ENCODE measurements at regions not wholly inside any gene's neighbourhood (a gene's known extent, or its start where the extent isn't known, plus 50 kb on each side); places are given as distances from the start of the nearest gene placed in this dataset.
A peak's percentile ranks its signal among the peaks of the same experiment; 100 is the strongest.

DNA sequence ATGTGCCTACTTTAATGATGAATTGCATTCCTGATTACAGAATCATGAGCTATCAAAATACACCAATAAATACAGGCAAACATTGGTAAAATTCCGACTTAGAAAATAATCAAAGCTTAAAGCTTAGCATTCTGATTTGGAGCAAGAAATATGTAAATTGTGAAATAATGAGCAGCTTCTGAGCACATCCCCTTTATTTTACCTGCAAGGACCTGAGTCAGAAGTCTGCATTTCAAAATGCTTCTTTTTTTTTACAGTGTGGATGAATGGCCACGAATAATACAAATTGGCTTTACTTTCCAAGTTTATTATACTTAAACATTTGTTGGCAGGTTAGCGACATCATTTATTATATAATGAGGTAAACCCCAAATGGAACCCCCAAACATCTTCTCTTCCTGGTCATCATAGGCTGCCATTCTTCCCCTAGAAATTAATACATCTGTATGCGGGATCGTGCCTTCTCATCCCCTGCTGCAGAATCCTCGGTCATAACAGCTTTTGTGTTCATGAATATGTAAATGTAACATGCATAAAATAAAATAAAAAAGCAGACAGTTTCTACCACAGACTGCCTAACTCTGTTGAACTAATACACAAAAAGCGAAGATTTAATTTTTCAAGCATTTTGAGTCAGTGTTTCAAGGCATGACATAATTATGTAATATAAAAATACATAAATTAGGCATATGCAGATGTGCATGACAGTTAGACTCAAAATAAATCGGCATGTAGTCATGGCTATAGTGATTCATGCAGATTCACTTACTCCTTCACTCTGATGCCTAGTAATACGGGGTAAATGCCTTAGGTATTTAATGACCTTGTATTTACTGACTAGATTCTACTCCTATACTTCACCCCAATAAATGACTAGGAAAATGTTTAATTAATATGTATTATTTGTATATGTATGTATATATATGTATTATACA is 339.7 kb downstream of the USP25 start:
- DNase-seq (ENCODE audit: low read depth in 1 of 2, low spot score in 1 of 2): no peak
- no peak for TF ChIP-seq JUND (IDR thresholded peaks at IDR 0.05; ENCODE audit: low read depth)
- in situ Hi-C loops (cut with HindIII; ENCODE audit: low pct_unique_long_range_greater_than_20kb, low sequenced_read_pairs): no loop called here

DNA sequence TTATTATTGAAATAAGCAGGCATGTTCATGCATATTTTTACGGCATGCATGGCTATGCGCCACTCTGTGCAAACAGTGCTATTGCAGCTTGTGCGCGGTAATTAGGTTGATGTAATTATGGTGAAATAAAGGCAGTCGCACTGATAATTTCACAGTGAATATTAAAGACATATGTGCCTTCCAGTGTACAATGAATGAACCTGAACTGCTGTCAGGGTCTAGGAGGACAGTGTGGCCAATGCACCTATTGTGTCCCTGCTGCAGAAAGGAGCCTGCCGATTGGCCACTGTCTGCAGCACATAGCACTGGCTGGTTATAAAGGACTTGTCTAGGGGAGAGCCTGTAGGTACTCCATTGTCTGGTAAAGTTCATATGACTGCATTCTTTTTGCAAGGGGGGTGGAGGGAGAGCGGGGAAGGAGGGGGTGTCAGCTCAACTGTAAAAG is 340.4 kb downstream of the USP25 start:
- in situ Hi-C loops (cut with HindIII; ENCODE audit: low pct_unique_long_range_greater_than_20kb, low sequenced_read_pairs): no loop called here
- TF ChIP-seq JUND (IDR thresholded peaks at IDR 0.05; ENCODE audit: low read depth): no peak
- DNase-seq (ENCODE audit: low read depth in 1 of 2, low spot score in 1 of 2): peak; percentile 24 to 69

GRCh38 chr21:16071092-16071491 is 341.3 kb downstream of the USP25 start:
- in situ Hi-C loops (cut with HindIII; ENCODE audit: low pct_unique_long_range_greater_than_20kb, low sequenced_read_pairs): no loop called here
- DNase-seq (ENCODE audit: low read depth in 1 of 2, low spot score in 1 of 2): peak in 1 of 2 experiments; percentile 65
- no peak for TF ChIP-seq JUND (IDR thresholded peaks at IDR 0.05; ENCODE audit: low read depth)

GRCh38 chr21:16071761-16072160 is 342.0 kb downstream of the USP25 start:
- no peak for TF ChIP-seq JUND (IDR thresholded peaks at IDR 0.05; ENCODE audit: low read depth)
- DNase-seq (ENCODE audit: low read depth in 1 of 2, low spot score in 1 of 2): no peak
- in situ Hi-C loops (cut with HindIII; ENCODE audit: low pct_unique_long_range_greater_than_20kb, low sequenced_read_pairs): no loop called here

DNA sequence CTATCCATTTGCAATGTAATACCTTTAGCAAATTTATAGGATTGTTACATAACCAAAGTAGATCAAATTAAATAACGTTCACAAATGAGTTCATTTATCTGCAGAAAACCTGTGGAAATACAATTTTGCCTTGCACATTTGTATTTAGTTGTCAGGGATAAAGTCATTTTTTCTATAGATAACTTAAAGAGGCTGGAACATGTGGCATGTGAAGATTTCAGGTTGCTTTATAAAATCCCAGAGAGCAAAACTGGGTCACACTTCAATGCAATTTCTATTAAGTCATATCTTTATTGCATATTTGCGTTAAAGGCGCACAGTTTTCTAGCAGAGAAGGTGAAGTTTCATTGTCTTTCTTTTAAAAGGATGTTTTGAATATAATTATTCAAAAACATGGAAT is 342.4 kb downstream of the USP25 start:
- DNase-seq (ENCODE audit: low read depth in 1 of 2, low spot score in 1 of 2): no peak
- no peak for TF ChIP-seq JUND (IDR thresholded peaks at IDR 0.05; ENCODE audit: low read depth)
- in situ Hi-C loops (cut with HindIII; ENCODE audit: low pct_unique_long_range_greater_than_20kb, low sequenced_read_pairs): no loop called here

- no peak for TF ChIP-seq JUND (IDR thresholded peaks at IDR 0.05; ENCODE audit: low read depth)
- in situ Hi-C loops (cut with HindIII; ENCODE audit: low pct_unique_long_range_greater_than_20kb, low sequenced_read_pairs): no loop called here
- no peak for DNase-seq (ENCODE audit: low read depth in 1 of 2, low spot score in 1 of 2)
Observed at GRCh38 chr21:16072737-16073136, 343.0 kb downstream of the USP25 start.

DNA sequence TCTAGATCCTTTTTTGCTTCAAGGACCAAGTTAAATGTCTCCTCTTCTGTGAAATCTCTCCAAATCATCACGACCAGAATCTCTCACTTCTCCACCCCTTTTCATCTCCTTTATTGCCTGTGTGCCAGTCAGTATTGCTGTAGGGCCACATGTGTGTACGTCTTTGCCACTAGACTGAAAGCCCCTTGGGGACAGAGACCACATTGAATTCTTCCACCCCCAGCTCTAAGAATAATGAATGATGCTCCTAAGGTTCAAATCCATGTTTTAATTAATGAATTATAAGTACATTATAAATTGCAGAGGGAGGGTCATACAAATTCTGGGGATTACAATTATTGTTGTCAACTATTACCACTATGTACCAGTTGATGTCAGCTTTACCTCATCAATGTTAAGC is 343.8 kb downstream of the USP25 start:
- in situ Hi-C loops (cut with HindIII; ENCODE audit: low pct_unique_long_range_greater_than_20kb, low sequenced_read_pairs): no loop called here

GRCh38 chr21:16074950-16075489 is 345.2 kb downstream of the USP25 start:
- no peak for TF ChIP-seq JUND (IDR thresholded peaks at IDR 0.05; ENCODE audit: low read depth)
- in situ Hi-C loops (cut with HindIII; ENCODE audit: low pct_unique_long_range_greater_than_20kb, low sequenced_read_pairs): no loop called here
- DNase-seq (ENCODE audit: low read depth in 1 of 2, low spot score in 1 of 2): no peak

More for the DNA sequence above, 343.8 kb downstream of the USP25 start:
- no peak for TF ChIP-seq JUND (IDR thresholded peaks at IDR 0.05; ENCODE audit: low read depth)
- DNase-seq (ENCODE audit: low read depth in 1 of 2, low spot score in 1 of 2): no peak

- in situ Hi-C loops (cut with HindIII; ENCODE audit: low pct_unique_long_range_greater_than_20kb, low sequenced_read_pairs): no loop called here
- DNase-seq (ENCODE audit: low read depth in 1 of 2, low spot score in 1 of 2): no peak
- TF ChIP-seq JUND (IDR thresholded peaks at IDR 0.05; ENCODE audit: low read depth): no peak
Observed at GRCh38 chr21:16075649-16076282, 346.0 kb downstream of the USP25 start.

DNA sequence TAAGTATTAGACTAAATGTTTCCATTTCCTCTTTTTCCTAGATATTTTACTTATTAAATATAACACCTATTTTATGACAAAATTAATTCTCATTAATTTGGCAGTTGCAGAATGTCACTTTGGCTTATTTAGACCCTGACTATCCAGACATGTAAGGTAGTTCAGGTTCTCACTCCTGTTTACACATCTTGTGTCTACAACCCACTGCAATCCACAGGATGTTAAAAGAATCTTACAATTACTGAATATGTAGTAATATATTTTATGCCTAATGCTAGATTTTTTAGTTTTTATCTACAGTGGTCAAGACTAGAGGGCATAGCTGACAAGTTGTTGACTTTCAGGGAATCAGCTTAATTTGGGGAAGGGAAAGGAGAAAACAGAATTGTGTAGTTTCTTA is 346.7 kb downstream of the USP25 start:
- in situ Hi-C loops (cut with HindIII; ENCODE audit: low pct_unique_long_range_greater_than_20kb, low sequenced_read_pairs): no loop called here
- TF ChIP-seq JUND (IDR thresholded peaks at IDR 0.05; ENCODE audit: low read depth): no peak
- DNase-seq (ENCODE audit: low read depth in 1 of 2, low spot score in 1 of 2): no peak

GRCh38 chr21:16078382-16078781 is 348.6 kb downstream of the USP25 start:
- no peak for TF ChIP-seq JUND (IDR thresholded peaks at IDR 0.05; ENCODE audit: low read depth)
- in situ Hi-C loops (cut with HindIII; ENCODE audit: low pct_unique_long_range_greater_than_20kb, low sequenced_read_pairs): no loop called here
- DNase-seq (ENCODE audit: low read depth in 1 of 2, low spot score in 1 of 2): no peak

DNA sequence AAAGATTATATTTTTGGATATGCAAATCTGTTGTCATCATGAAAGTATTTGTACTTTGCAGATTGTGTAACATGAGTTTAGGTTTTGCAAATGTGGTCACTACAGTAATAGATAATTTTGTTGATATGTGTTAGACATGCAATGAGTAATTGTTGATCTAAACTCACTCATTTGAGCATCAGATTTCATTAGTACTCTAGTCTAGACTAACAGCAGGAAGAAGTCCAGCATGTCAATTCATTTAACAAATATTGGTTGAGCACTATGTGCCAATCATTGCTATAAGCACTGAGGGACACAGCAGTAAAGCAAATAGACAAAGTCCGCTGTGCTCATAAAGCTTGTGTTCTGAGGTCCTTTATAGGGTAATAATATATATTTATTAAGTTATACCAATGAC is 350.0 kb downstream of the USP25 start:
- in situ Hi-C loops (cut with HindIII; ENCODE audit: low pct_unique_long_range_greater_than_20kb, low sequenced_read_pairs): no loop called here

DNA sequence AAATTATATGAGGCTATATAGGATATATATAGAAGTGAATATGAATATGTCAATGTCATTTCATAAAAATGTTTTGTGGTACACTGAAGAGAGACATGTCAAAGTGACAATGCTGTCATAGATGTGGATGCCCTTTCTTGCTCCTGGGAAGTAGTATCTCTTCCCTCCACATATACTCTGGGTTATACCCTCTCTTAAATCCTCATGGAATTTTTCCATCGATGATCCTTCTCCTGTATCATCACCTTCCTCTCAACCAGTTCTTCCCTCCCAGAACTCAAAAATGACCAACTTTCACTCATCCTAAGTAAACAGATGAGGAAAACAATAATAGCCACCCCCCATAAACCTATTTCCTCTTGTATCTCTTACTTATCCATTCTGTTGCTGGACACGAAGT is 351.5 kb downstream of the USP25 start:
- no peak for DNase-seq (ENCODE audit: low read depth in 1 of 2, low spot score in 1 of 2)
- TF ChIP-seq JUND (IDR thresholded peaks at IDR 0.05; ENCODE audit: low read depth): no peak
- in situ Hi-C loops (cut with HindIII; ENCODE audit: low pct_unique_long_range_greater_than_20kb, low sequenced_read_pairs): no loop called here

More for the DNA sequence above, 350.0 kb downstream of the USP25 start:
- DNase-seq (ENCODE audit: low read depth in 1 of 2, low spot score in 1 of 2): peak in 1 of 2 experiments; percentile 59
- TF ChIP-seq JUND (IDR thresholded peaks at IDR 0.05; ENCODE audit: low read depth): no peak
